GM10266 (cell line): ENCODE measurements at regions not wholly inside any gene's neighbourhood (a gene's known extent, or its start where the extent isn't known, plus 50 kb on each side); places are given as distances from the start of the nearest gene placed in this dataset.

Experiments used
- DNase-seq: peaks from one replicate; pipeline ENCODE4 v3.0.0; 2012; ENCODE audit errors: extremely low spot score
- TF ChIP-seq, protein P1 (sequence below): IDR thresholded peaks from 2 replicates; pipeline ENCODE4 v1.5.1; 2012; ENCODE audit warnings: mild to moderate bottlenecking, low read depth; ENCODE audit not compliant: control insufficient read depth, insufficient read depth; ENCODE audit errors: missing control alignments

DNA sequence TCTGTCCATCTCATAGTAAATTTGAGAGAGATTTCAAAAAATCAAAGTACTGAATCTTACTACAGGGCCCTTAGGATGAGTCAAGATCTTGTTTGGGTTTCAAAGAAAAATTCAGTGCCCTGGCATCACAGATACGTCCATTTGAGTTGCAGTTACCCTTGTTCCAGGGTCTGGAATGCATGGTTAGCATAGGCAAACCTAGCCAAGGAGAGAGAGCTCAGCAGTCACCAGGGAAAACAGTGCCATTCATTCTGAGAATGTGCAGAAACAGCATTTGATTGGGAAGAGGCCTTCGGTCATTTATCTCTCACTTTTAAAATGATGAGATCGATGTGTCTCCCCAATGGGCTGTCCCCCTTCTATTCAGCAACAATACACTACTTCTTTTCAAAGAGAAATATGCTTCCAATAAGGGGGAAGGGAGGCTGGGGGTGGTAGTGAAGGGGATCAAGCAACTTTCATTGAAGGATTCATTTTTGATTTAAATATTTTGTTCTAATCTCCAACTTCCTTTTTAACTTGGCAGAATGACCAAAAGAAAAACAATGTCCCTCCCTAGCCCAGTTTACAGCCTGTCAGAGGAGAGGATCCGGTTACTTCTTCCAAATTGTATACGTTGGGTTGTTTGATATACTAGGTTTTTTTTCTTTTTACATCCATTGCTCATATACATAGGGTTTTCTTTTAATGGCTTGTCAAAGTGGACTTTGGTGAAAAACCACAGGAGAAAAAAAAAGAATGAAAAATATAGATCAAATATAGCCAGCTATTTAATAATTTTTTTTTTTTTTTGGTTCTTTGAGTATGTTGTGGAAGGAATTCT lies 491.1 kb downstream of the CCDC171 start:
- no peak for DNase-seq
- TF ChIP-seq, protein P1, sequence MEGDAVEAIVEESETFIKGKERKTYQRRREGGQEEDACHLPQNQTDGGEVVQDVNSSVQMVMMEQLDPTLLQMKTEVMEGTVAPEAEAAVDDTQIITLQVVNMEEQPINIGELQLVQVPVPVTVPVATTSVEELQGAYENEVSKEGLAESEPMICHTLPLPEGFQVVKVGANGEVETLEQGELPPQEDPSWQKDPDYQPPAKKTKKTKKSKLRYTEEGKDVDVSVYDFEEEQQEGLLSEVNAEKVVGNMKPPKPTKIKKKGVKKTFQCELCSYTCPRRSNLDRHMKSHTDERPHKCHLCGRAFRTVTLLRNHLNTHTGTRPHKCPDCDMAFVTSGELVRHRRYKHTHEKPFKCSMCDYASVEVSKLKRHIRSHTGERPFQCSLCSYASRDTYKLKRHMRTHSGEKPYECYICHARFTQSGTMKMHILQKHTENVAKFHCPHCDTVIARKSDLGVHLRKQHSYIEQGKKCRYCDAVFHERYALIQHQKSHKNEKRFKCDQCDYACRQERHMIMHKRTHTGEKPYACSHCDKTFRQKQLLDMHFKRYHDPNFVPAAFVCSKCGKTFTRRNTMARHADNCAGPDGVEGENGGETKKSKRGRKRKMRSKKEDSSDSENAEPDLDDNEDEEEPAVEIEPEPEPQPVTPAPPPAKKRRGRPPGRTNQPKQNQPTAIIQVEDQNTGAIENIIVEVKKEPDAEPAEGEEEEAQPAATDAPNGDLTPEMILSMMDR, result no peak

DNA sequence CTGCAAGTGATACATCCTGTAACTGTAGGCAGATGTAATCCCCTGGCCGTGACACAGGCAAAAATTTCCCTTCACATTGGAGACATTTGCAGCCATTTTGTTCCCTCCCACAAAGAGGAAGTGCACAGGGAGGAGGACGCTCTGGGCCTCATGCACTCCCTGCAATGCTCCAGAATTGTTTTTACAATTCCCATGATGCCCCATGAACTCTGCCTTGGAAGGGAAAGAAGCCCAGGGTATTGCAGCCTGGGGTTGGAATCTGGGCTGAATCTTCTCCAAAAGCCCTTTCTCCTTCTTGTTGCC lies 491.7 kb downstream of the CCDC171 start:
- TF ChIP-seq, protein P1, result no peak
- DNase-seq, result no peak

DNA sequence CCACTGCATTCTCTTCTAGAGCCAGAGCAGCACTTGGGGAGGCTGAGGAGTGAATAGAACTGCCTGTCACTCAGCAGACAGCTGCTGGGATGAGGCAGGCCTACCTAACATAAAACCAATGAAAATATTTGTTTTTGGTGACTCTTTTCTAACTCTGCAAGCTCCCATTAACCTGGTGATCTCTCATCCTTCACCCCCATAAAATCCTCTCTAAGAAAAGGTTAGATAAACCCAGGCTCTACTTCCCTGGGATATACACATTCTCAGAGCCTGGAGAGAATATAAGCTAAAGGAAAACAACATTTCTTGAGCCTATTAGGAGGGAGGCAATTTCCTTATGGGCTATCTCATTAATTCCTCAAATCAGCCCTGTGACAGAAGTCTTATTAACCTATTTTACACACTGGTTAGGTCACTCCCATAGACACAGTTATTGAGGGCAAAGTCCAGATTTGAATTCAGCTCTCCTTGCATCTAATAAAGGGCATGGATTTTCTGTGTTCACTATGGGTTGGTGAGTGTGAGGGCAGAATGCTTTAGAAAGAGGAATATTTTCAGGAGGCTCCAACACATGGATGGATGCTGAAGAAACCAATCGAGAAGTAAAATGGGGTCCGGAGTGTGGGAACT lies 492.9 kb downstream of the CCDC171 start:
- TF ChIP-seq, protein P1, result no peak
- DNase-seq, result no peak

DNA sequence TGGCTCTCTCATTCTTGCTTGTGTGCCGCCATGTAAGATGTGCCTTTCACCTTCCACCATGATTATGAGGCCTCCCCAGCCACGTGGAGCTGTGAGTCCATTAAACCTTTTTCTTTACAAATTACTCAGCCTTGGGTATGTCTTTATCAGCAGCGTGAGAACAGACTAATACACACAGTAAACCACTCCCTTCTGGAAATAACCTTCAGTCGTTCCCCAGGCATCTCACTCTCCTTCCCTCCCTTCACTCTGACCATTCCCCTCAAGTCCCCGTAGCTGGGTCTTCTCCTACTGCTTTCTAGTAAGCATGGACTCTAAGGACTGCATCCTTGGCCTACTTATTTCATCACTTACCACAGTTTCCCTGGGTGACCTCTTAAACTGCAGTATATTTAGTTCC lies 493.9 kb downstream of the CCDC171 start:
- TF ChIP-seq, protein P1, result no peak
- DNase-seq, result no peak

DNA sequence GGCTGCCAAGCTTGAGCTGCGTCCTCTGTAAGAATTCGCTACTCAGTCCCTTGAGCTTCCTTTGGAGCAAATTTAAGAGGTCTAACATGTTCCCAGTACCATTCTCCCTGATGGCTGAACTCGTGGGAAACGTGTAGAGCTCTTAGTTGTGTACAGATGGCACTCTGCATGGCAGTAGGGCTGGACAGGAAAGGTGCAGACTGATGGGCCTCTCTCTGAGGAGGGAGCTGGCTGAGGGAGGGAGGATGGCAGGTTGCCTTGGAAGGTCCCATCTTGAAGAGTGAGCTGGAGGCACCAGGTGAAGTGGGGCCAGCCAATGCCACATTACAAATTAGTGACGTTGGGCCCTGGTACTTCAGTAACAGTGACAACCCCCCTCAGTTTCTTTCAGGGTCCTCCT lies 495.3 kb downstream of the CCDC171 start:
- TF ChIP-seq, protein P1, result no peak
- no peak for DNase-seq

DNA sequence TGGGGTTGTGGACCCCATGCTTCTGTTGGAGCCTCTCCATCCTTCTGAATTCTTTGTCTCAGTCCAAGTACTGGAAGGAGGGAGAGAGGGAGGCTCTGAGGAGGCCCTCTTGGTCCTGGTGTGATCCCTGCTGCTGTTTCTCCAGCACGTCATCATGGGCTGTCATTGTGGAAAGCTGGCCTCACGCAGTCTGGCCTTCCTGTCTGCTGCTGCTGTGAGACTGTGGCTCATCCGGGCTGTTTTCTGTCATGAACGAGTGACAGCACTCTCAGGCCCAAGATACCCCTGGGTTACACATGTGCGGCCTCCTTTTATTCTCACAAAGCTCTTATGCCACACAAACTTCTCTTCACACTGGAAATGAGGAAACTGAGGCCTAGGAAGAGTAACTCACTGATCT lies 499.3 kb downstream of the CCDC171 start:
- TF ChIP-seq, protein P1, result no peak
- no peak for DNase-seq

DNA sequence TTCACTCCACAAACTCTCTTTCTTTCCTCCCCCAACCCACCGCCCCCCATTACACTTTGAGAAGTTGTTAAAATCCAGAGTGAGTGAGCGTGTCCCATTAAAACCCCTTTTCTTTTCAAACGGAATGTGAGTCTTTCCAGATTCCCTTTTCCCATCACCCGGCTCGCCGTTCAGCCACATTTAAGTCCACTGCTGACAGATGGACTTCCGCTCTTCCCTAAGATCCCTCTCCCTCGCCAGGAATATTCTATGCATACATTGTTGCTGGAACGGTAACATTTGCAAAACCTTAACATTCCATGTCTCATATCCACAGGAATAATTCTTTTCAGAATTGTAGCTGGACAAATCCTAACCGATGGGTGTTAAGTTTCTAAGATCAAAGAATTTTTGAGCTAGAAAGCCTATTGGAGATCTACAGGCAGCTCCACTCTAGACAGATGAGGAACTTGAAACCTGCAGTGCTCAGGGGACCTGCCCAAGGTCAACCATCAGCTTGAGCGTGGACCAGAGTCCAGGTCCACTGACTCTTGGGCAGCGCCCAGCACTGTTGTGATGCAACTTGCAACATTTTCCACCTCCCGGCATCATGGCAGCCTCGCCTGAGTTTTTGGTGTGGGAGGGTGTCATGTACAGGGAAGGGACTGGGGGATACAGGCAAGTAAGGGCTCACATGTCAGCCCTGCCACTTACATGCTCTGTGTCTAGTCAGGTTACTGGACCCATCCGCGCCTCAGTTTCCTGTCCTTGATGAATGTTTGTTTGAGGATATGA lies 500.1 kb downstream of the CCDC171 start:
- no peak for DNase-seq
- TF ChIP-seq, protein P1, result no peak
